ENCODE measurements at regions not wholly inside any gene's neighbourhood (a gene's known extent, or its start where the extent isn't known, plus 50 kb on each side); places are given as distances from the start of the nearest gene placed in this dataset.

- no peaks in the 10 kb centered on the region for H4K20me1 ChIP-seq (ENCODE audit: insufficient read depth, low read length)
- FAIRE-seq (no peak), ATAC-seq (no peak), DNase-seq (ENCODE audit: low spot score) (no peak)
- H3K4me3 ChIP-seq (replicated peaks in 1 of 3; ENCODE audit: insufficient read depth in 1 of 3, low read depth in 2 of 3, low read length in 3 of 3), result no peak overlapping the region
- H3K9me3 ChIP-seq (ENCODE audit: low read length), result no peaks in the 10 kb centered on the region
- no peak overlapping the region for H3K9ac ChIP-seq (ENCODE audit: insufficient read depth, low read depth, low read length)
- H3K4me1 ChIP-seq (ENCODE audit: insufficient read depth, low read length), result no peaks in the 10 kb centered on the region
- no peaks in the 10 kb centered on the region for H3K27me3 ChIP-seq (ENCODE audit: control insufficient read depth in 1 of 2, insufficient read depth in 2 of 2, low read length in 2 of 2)
- H3K4me2 ChIP-seq (ENCODE audit: low read depth, low read length), result no peak overlapping the region
- no peaks in the 10 kb centered on the region for H3K36me3 ChIP-seq (replicated peaks in 1 of 2; ENCODE audit: control insufficient read depth in 1 of 2, insufficient read depth in 2 of 2, low read length in 2 of 2)
- no peak for TF ChIP-seq IRF1 (CRISPR knock-in tag; IDR thresholded peaks at IDR 0.05; ENCODE audit: low read depth)
- no peak for TF ChIP-seq ZNF672 (CRISPR knock-in tag; IDR thresholded peaks at IDR 0.05)
- no peak for TF ChIP-seq NFE2L2 (IDR thresholded peaks at IDR 0.05; ENCODE audit: low read length)
- TF ChIP-seq ATRX (CRISPR knock-in tag; IDR thresholded peaks at IDR 0.05; ENCODE audit: borderline replicate concordance), result no peak
- no peak for TF ChIP-seq RBM22 (optimal IDR thresholded peaks at IDR 0.05; ENCODE audit: low read length)
- H3K79me2 ChIP-seq (ENCODE audit: insufficient read depth, low read length), result no peaks in the 10 kb centered on the region
- no peak overlapping the region for H2AFZ ChIP-seq (ENCODE audit: low read length)
- no peak overlapping the region for H3K27ac ChIP-seq (ENCODE audit: extremely low read length, insufficient read depth, low read length)
- intact Hi-C loops (cut with micrococcal nuclease; ENCODE audit: unreplicated experiment) (no loop called here), in situ Hi-C loops (cut with HindIII; ENCODE audit: extremely low pct_ligation_motif_present, low pct_unique_long_range_greater_than_20kb) (no loop called here)
- 0% methylated on average over 1 of the region's 1 CpG for WGBS (ENCODE audit: low lambda C conversion rate)
- ChIA-PET CTCF (ENCODE audit: low intra/inter-chr PET ratio, low total read pairs) (no interaction called here), POLR2A (no interaction called here)
- no TSS peak for BruUV-seq (replicated peaks)
These were observed 1768.6 kb downstream of the LRRC4C start for GRCh38 chr11:39690856-39691255.

GRCh38 chr11:39683951-39684554 is 1775.4 kb downstream of the LRRC4C start:
- Histone ChIP-seq H3K9me3 (ENCODE audit: low read length) (peaks cover 42% of the 10 kb centered on the region), H3K36me3 (replicated peaks in 1 of 2; ENCODE audit: control insufficient read depth in 1 of 2, insufficient read depth in 2 of 2, low read length in 2 of 2) (no peaks in the 10 kb centered on the region), H3K27ac (ENCODE audit: extremely low read length, insufficient read depth, low read length) (no peak overlapping the region), H4K20me1 (ENCODE audit: insufficient read depth, low read length) (no peaks in the 10 kb centered on the region), H2AFZ (ENCODE audit: low read length) (no peak overlapping the region), H3K9ac (ENCODE audit: insufficient read depth, low read depth, low read length) (no peak overlapping the region), H3K79me2 (ENCODE audit: insufficient read depth, low read length) (no peaks in the 10 kb centered on the region), H3K4me2 (ENCODE audit: low read depth, low read length) (no peak overlapping the region), H3K27me3 (ENCODE audit: control insufficient read depth in 1 of 2, insufficient read depth in 2 of 2, low read length in 2 of 2) (no peaks in the 10 kb centered on the region), H3K4me3 (replicated peaks in 1 of 3; ENCODE audit: insufficient read depth in 1 of 3, low read depth in 2 of 3, low read length in 3 of 3) (no peak overlapping the region), H3K4me1 (ENCODE audit: insufficient read depth, low read length) (no peaks in the 10 kb centered on the region)
- ChIA-PET CTCF (ENCODE audit: low intra/inter-chr PET ratio, low total read pairs) (no interaction called here), POLR2A (no interaction called here)
- 9% methylated on average over 4 of the region's 4 CpGs for WGBS (ENCODE audit: low lambda C conversion rate)
- DNase-seq (ENCODE audit: low spot score), result no peak
- TF ChIP-seq HNRNPK (IDR thresholded peaks at IDR 0.05; ENCODE audit: low read depth, low read length, poor library complexity, severe bottlenecking), result peak; percentile 89
- TF ChIP-seq ELF1 (CRISPR knock-in tag; IDR thresholded peaks at IDR 0.05), result no peak
- intact Hi-C loops (cut with micrococcal nuclease; ENCODE audit: unreplicated experiment), result no loop called here
- in situ Hi-C loops (cut with HindIII; ENCODE audit: extremely low pct_ligation_motif_present, low pct_unique_long_range_greater_than_20kb), result no loop called here
- no TSS peak for BruUV-seq (replicated peaks)
- no peak for FAIRE-seq
- no peak for ATAC-seq
